ENCODE measurements at regions not wholly inside any gene's neighbourhood (a gene's known extent, or its start where the extent isn't known, plus 50 kb on each side); places are given as distances from the start of the nearest gene placed in this dataset.
"Not testable (repeated sequence)": the region's sequence is repeated elsewhere in the genome, so short reads cannot be mapped to it uniquely, and the experiment has no call there.

GRCh38 chr4:164134388-164134787 lies 619.5 kb upstream of the SMIM31 start:
- TF ChIP-seq CTCF (IDR thresholded peaks at IDR 0.05; ENCODE audit: low read depth, low read length) = no peak
- DNase-seq (ENCODE audit: low read depth in 1 of 2, low spot score in 1 of 2) = no peak

GRCh38 chr4:164136180-164136616 lies 617.7 kb upstream of the SMIM31 start:
- no peak for DNase-seq (ENCODE audit: low read depth in 1 of 2, low spot score in 1 of 2)
- no peaks in the 10 kb centered on the region for H3K4me1 ChIP-seq (ENCODE audit: low read depth)

More at GRCh38 chr4:164134388-164134787, 619.5 kb upstream of the SMIM31 start:
- Histone ChIP-seq H3K27me3 (no peaks in the 10 kb centered on the region), H3K4me1 (ENCODE audit: low read depth) (no peaks in the 10 kb centered on the region), H3K27ac (no peak overlapping the region), H3K36me3 (no peaks in the 10 kb centered on the region), H3K4me3 (no peak overlapping the region), H3K9me3 (ENCODE audit: low read depth) (no peaks in the 10 kb centered on the region)

GRCh38 chr4:164138521-164138920 lies 615.4 kb upstream of the SMIM31 start:
- no peak overlapping the region for H3K27ac ChIP-seq
- H3K4me3 ChIP-seq = no peak overlapping the region
- H3K9me3 ChIP-seq (ENCODE audit: low read depth) = no peaks in the 10 kb centered on the region
- H3K4me1 ChIP-seq (ENCODE audit: low read depth) = no peaks in the 10 kb centered on the region
- TF ChIP-seq CTCF (IDR thresholded peaks at IDR 0.05; ENCODE audit: low read depth, low read length) = no peak
- H3K36me3 ChIP-seq = no peaks in the 10 kb centered on the region
- no peaks in the 10 kb centered on the region for H3K27me3 ChIP-seq
- DNase-seq (ENCODE audit: low read depth in 1 of 2, low spot score in 1 of 2) = no peak

More at GRCh38 chr4:164136180-164136616, 617.7 kb upstream of the SMIM31 start:
- Histone ChIP-seq H3K4me3 (no peak overlapping the region), H3K27ac (no peak overlapping the region), H3K36me3 (no peaks in the 10 kb centered on the region), H3K27me3 (no peaks in the 10 kb centered on the region), H3K9me3 (ENCODE audit: low read depth) (no peaks in the 10 kb centered on the region)
- TF ChIP-seq CTCF (IDR thresholded peaks at IDR 0.05; ENCODE audit: low read depth, low read length) = no peak

GRCh38 chr4:164139291-164139690 lies 614.6 kb upstream of the SMIM31 start:
- no peak for DNase-seq (ENCODE audit: low read depth in 1 of 2, low spot score in 1 of 2)
- TF ChIP-seq CTCF (IDR thresholded peaks at IDR 0.05; ENCODE audit: low read depth, low read length) = no peak
- Histone ChIP-seq H3K4me3 (no peak overlapping the region), H3K4me1 (ENCODE audit: low read depth) (no peaks in the 10 kb centered on the region), H3K36me3 (no peaks in the 10 kb centered on the region), H3K27me3 (no peaks in the 10 kb centered on the region), H3K9me3 (ENCODE audit: low read depth) (no peaks in the 10 kb centered on the region), H3K27ac (no peak overlapping the region)

- H3K4me1 ChIP-seq (ENCODE audit: low read depth); H3K9me3 ChIP-seq (ENCODE audit: low read depth); H3K36me3 ChIP-seq; H3K4me3 ChIP-seq; H3K27ac ChIP-seq; DNase-seq (ENCODE audit: low read depth in 1 of 2, low spot score in 1 of 2); H3K27me3 ChIP-seq: not testable (repeated sequence)
These were observed 612.1 kb upstream of the SMIM31 start for GRCh38 chr4:164141755-164142375.

- no peaks in the 10 kb centered on the region for H3K27me3 ChIP-seq
- no peak for TF ChIP-seq CTCF (IDR thresholded peaks at IDR 0.05; ENCODE audit: low read depth, low read length)
- no peaks in the 10 kb centered on the region for H3K9me3 ChIP-seq (ENCODE audit: low read depth)
- H3K36me3 ChIP-seq = no peaks in the 10 kb centered on the region
- H3K4me3 ChIP-seq = no peak overlapping the region
- no peak overlapping the region for H3K27ac ChIP-seq
- no peaks in the 10 kb centered on the region for H3K4me1 ChIP-seq (ENCODE audit: low read depth)
- no peak for DNase-seq (ENCODE audit: low read depth in 1 of 2, low spot score in 1 of 2)
These were observed 599.5 kb upstream of the SMIM31 start for GRCh38 chr4:164154416-164154815.
